Ishikawa (cell line): ENCODE measurements at regions not wholly inside any gene's neighbourhood (a gene's known extent, or its start where the extent isn't known, plus 50 kb on each side); places are given as distances from the start of the nearest gene placed in this dataset.

Experiments
- EP300 ChIP-seq: IDR thresholded peaks from 2 replicates; pipeline ENCODE4 v1.6.1; 2012; ENCODE audit warnings: borderline replicate concordance
- YY1 ChIP-seq: IDR thresholded peaks from 2 replicates; pipeline ENCODE4 v1.6.1; 2012; ENCODE audit warnings: low read depth
- ZBTB7A ChIP-seq: IDR thresholded peaks from 2 replicates; pipeline ENCODE4 v1.6.1; 2012; ENCODE audit warnings: low read depth
- TF ChIP-seq, protein P1 (sequence below): IDR thresholded peaks from 2 replicates; pipeline ENCODE4 v1.6.1; 2012
- TF ChIP-seq, protein P2 (sequence below): IDR thresholded peaks from 2 replicates; pipeline ENCODE4 v1.6.1; 2012

DNA sequence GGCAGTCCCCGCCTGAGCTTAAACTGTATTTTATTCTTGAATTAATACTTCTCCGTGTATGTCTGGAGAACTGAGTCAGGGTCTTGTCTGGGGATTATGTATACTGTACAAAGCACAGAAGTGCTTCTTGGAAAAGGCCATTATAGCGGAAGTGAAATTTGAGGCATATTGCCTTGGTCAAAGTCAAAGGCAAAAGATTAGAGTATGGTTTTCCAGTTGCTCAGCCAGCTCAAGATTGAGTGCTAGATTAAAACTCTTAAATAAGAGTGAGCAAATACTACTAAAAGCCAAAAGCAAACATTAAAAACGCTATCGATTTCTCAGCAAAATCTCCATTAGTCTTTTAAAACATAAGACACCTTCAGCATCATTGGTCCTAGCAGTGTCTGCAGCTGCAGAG is 207.7 kb upstream of the MAN1A1 start:
- TF ChIP-seq, protein P1, sequence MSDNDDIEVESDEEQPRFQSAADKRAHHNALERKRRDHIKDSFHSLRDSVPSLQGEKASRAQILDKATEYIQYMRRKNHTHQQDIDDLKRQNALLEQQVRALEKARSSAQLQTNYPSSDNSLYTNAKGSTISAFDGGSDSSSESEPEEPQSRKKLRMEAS = no peak
- TF ChIP-seq EP300 (no peak), YY1 (no peak), ZBTB7A (no peak)
- TF ChIP-seq, protein P2, sequence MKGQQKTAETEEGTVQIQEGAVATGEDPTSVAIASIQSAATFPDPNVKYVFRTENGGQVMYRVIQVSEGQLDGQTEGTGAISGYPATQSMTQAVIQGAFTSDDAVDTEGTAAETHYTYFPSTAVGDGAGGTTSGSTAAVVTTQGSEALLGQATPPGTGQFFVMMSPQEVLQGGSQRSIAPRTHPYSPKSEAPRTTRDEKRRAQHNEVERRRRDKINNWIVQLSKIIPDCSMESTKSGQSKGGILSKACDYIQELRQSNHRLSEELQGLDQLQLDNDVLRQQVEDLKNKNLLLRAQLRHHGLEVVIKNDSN = no peak
